ENCODE measurements at regions not wholly inside any gene's neighbourhood (a gene's known extent, or its start where the extent isn't known, plus 50 kb on each side); places are given as distances from the start of the nearest gene placed in this dataset.
A peak's percentile ranks its signal among the peaks of the same experiment; 100 is the strongest.

DNA sequence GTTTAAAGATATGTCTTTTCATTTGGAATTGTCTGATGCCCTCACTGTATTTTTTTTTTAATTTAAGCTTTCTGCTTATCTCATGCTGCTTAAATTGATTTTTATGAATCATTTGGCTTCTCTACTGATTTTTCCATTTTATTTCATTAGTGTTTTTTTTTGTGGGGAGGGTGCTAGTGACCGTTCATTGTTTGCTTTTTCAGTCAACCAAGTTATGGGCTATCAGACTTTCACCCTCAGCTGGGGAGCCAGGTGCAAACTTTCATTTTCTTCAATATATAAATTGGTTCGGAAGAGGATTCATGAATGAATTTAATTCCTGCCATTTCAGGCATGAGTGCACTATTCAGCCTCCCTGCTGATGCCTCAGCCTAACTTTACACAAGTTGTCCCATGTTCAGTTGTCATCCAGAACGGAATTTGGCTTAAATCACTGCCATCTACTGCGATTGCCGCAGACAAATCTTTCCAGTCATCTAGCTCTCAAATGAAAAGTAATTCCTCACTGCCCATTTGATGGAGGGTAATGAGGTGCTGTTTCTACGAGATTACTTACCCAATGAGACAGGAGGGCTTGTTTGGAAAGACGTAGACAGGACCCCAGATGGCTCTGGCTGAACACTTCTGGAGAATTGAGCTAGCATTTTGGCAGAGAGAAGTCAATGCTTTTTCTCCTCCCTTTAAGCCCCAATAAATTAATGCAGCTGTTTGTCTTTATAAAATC is 89.9 kb upstream of the RORA start:
- DNase-seq: no peak

- DNase-seq: peak; percentile 8
These were observed 89.2 kb upstream of the RORA start for GRCh38 chr15:61318301-61318700.

GRCh38 chr15:61315471-61315870 is 86.4 kb upstream of the RORA start:
- no peak for DNase-seq

- DNase-seq: no peak
These were observed 85.3 kb upstream of the RORA start for GRCh38 chr15:61314427-61314826.

GRCh38 chr15:61309617-61310016 is 80.5 kb upstream of the RORA start:
- no peak for DNase-seq

DNA sequence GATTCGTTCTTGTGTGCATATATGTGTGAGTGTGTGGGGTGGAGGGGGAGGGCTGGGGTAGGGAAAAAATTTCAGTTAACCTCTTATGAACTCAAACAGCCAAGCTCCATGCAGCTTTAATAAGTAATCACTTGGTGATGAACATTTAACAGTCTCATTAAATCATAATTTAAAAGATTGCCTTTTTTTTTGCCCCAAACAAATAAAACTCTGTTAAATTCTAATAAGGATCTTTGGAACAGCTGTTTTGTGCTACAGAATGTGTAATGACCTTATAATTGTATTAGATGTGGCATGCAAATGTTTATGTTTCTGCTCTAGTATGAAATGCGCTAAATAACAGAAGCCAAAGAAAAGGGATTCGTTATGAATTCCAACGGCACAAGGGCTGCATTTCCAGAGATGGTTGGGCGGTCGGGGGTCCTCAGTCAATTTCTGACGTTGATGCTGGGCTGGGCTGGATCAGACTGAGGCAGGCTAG is 80.0 kb upstream of the RORA start:
- DNase-seq: peak; percentile 46

- DNase-seq: no peak
These were observed 79.3 kb upstream of the RORA start for GRCh38 chr15:61308437-61308836.

DNA sequence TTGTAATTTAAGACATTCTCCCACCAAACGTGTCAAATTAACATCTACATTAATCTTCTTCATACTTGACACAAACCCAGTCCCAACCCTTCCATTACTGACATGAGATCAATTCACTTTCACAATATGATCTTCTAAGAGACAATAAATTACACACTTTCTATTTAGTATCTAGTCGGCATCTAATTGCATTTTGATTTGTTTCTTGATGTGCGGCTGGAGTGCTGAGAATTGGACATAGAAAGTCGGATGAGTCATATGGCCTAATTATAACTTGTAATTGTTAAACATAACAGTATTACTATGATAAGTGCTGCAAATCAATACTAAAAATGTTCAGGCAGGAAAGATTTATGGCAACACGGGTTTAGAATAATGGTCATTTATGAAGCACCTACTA is 78.4 kb upstream of the RORA start:
- no peak for DNase-seq

DNA sequence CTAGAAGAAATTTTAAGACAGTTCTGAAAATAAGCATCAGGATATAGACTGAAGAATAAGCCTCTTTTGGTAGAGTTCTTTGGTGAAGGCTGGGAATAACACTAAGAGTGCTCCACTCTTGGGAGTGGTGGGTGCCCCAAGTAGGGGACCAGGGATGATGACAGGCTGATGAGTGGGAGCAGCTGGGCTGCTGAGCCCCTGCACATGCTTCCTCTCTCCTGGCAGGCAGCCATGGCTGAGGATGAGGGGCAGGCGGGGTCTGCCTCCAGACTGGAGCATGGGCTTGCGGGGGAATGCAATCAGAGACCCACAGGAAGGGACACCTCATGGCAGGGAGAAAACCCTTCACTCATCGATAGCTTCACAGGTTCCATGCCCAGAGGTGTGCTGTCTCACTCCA is 72.6 kb upstream of the RORA start:
- DNase-seq: no peak

DNA sequence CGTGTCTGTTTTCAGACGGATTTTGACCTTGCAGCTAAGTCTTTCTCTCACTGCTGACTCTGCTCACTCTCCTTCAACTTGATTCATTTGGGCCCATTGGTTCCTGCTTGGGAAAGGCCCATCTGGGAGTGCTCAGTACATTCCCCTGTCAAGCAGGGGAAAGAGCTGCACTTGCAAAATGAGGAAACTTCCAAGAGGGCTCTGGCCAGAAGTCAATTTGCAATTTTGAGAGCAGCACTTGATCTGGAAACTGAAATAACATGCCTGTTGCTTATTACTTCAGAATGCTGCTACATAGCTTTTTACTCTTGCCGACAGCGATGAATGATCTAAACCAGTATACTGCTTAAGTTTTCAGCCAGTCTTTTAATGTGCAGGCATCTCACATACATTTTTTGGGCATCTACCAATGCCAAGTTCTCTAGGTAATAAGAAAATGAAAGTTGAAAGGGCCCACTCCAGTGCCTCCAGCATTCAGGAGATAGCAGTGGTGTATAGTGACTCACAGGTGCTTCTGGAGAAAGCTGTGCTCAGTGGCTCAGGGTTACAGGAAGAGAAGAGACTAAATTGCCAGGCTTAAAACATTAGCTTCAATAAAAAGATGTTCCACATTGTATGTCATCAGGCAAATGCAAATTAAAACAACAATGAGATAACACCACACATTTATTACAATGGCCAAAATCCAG is 70.1 kb upstream of the RORA start:
- no peak for DNase-seq

DNA sequence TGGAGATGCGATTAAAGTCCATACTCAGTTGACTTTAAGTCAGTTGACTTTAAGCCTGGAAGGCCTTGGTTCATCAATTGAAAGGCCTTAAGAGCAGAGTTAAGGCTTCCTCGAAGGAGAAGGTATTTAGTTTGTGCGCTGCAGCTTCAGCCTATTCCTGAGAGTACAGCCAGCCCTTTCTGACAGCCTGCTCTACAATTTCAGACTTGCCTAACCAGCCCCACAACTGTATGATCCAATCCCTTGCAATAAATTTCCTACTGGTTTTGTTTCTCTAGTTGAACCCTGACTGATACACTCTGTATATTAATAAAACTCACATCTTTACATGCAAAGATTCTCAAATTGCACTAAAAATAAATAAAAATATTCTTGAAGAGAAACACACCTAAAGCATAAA is 66.1 kb upstream of the RORA start:
- no peak for DNase-seq

- no peak for DNase-seq
These were observed 53.6 kb upstream of the RORA start for GRCh38 chr15:61282661-61283060.

DNA sequence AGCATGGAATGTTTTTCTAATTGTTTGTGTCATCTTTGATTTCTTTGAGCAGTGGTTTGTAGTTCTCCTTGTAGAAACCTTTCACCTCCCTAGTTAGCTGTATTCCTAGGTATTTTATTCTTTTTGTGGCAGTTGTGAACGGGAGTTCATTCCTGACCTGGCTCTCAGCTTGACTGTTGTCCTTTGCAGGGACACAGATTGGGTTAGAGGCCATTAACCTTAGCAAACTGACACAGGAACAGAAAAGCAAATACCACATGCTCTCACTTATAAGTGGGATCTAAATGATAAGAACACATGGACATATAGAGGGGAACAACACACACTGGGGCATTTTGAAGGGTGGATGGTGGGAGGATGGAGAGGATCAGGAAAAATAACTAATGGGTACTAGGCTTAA is 52.2 kb upstream of the RORA start:
- no peak for DNase-seq
